H9 (cell line): ENCODE measurements at regions not wholly inside any gene's neighbourhood (a gene's known extent, or its start where the extent isn't known, plus 50 kb on each side); places are given as distances from the start of the nearest gene placed in this dataset.

ENCODE experiments used
- DNase-seq: peaks from one replicate; pipeline ENCODE4 v3.0.0-alpha.2; 2017
- H2AFZ ChIP-seq: one replicate; pipeline ENCODE4 v1.6.1; 2013; ENCODE audit warnings: mild to moderate bottlenecking, low read length, control low read depth, moderate library complexity
- H2AK5ac ChIP-seq: 2 replicates; pipeline ENCODE4 v1.6.1; 2013; ENCODE audit warnings: low read length, control low read depth, mixed read lengths; ENCODE audit not compliant: insufficient read length
- H2BK120ac ChIP-seq: one replicate; pipeline ENCODE4 v1.6.1; 2013; ENCODE audit warnings: low read depth, mild to moderate bottlenecking, low read length, control low read depth, inconsistent platforms; ENCODE audit not compliant: poor library complexity, severe bottlenecking
- H2BK12ac ChIP-seq: 2 replicates; pipeline ENCODE4 v1.6.1; 2013; ENCODE audit warnings: low read length, control low read depth, mixed read lengths, low read depth; ENCODE audit not compliant: insufficient read length
- H2BK15ac ChIP-seq: 2 replicates; pipeline ENCODE4 v1.6.1; 2013; ENCODE audit warnings: low read depth, low read length, control low read depth
- H2BK20ac ChIP-seq: one replicate; pipeline ENCODE4 v1.6.1; 2013; ENCODE audit warnings: low read depth, mild to moderate bottlenecking, low read length, control low read depth, inconsistent platforms; ENCODE audit not compliant: poor library complexity, severe bottlenecking
- H2BK5ac ChIP-seq: 2 replicates; pipeline ENCODE4 v1.6.1; 2013; ENCODE audit warnings: low read length, control low read depth, mixed read lengths; ENCODE audit not compliant: insufficient read length
- H3K14ac ChIP-seq: 2 replicates; pipeline ENCODE4 v1.6.1; 2013; ENCODE audit warnings: low read length, control low read depth; ENCODE audit not compliant: insufficient read depth
- H3K18ac ChIP-seq: 2 replicates; pipeline ENCODE4 v1.6.1; 2013; ENCODE audit warnings: low read depth, mild to moderate bottlenecking, mixed read lengths, low read length, control low read depth; ENCODE audit not compliant: insufficient read length
- H3K23ac ChIP-seq: 2 replicates; pipeline ENCODE4 v1.6.1; 2013; ENCODE audit warnings: low read length, control low read depth, mixed read lengths, low read depth; ENCODE audit not compliant: insufficient read length
- H3K23me2 ChIP-seq: 2 replicates; pipeline ENCODE4 v1.6.1; 2013; ENCODE audit warnings: low read depth, mild to moderate bottlenecking, mixed read lengths, low read length, control low read depth; ENCODE audit not compliant: insufficient read length, poor library complexity, severe bottlenecking
- H3K27ac ChIP-seq: 2 replicates; pipeline ENCODE4 v1.5.1; 2013; ENCODE audit warnings: low read length, control low read depth, mixed read lengths, low read depth; ENCODE audit not compliant: insufficient read length
- H3K27me3 ChIP-seq: 2 replicates; pipeline ENCODE4 v1.6.1; 2013; ENCODE audit warnings: low read length, control low read depth, inconsistent platforms; ENCODE audit not compliant: insufficient read depth
- H3K4ac ChIP-seq: 2 replicates; pipeline ENCODE4 v1.6.1; 2013; ENCODE audit warnings: low read depth, mild to moderate bottlenecking, control low read depth, inconsistent platforms, low read length, moderate library complexity
- H3K4me1 ChIP-seq: 2 replicates; pipeline ENCODE4 v1.6.1; 2013; ENCODE audit warnings: low read length, control low read depth, inconsistent platforms; ENCODE audit not compliant: insufficient read depth
- H3K4me2 ChIP-seq: 2 replicates; pipeline ENCODE4 v1.6.1; 2013; ENCODE audit warnings: low read length, control low read depth, mixed read lengths; ENCODE audit not compliant: insufficient read length, insufficient read depth
- H3K56ac ChIP-seq: 2 replicates; pipeline ENCODE4 v1.6.1; 2013; ENCODE audit warnings: low read depth, mild to moderate bottlenecking, mixed read lengths, low read length, control low read depth; ENCODE audit not compliant: insufficient read length
- H3K79me1 ChIP-seq: 2 replicates; pipeline ENCODE4 v1.6.1; 2013; ENCODE audit warnings: low read depth, mild to moderate bottlenecking, moderate library complexity, low read length, control low read depth, inconsistent platforms; ENCODE audit not compliant: insufficient read depth, poor library complexity, severe bottlenecking
- H3K79me2 ChIP-seq: 2 replicates; pipeline ENCODE4 v1.6.1; 2013; ENCODE audit warnings: low read length, control low read depth, inconsistent platforms; ENCODE audit not compliant: insufficient read depth
- H3K9ac ChIP-seq: 2 replicates; pipeline ENCODE4 v1.6.1; 2013; ENCODE audit warnings: low read length, control low read depth, mixed read lengths; ENCODE audit not compliant: insufficient read length; ENCODE audit errors: extremely low read depth
- H3K9me3 ChIP-seq: one replicate; pipeline ENCODE4 v1.6.1; 2013; ENCODE audit warnings: low read depth, low read length, inconsistent platforms; ENCODE audit not compliant: control insufficient read depth
- H3T11ph ChIP-seq: one replicate; pipeline ENCODE4 v1.6.1; 2013; ENCODE audit warnings: mild to moderate bottlenecking, low read length, control low read depth, inconsistent platforms
- H4K20me1 ChIP-seq: one replicate; pipeline ENCODE4 v1.6.1; 2013; ENCODE audit not compliant: control insufficient read depth, insufficient read length, insufficient read depth
- H4K5ac ChIP-seq: 2 replicates; pipeline ENCODE4 v1.6.1; 2013; ENCODE audit warnings: low read depth, mild to moderate bottlenecking, mixed read lengths, low read length, control low read depth; ENCODE audit not compliant: insufficient read length
- H4K8ac ChIP-seq: replicated peaks from 2 replicates; pipeline ENCODE4 v1.6.1; 2013; ENCODE audit warnings: low read length, control low read depth, mixed read lengths, low read depth; ENCODE audit not compliant: insufficient read length
- H4K91ac ChIP-seq: 2 replicates; pipeline ENCODE4 v1.6.1; 2013; ENCODE audit warnings: low read depth, mild to moderate bottlenecking, moderate library complexity, mixed read lengths, low read length, control low read depth; ENCODE audit not compliant: insufficient read length
- H3K27ac Mint-ChIP-seq, 3 experiments: 2 replicates in 2 of 3; 3 replicates in 1 of 3; pipeline ENCODE4 v1.8.0; 2020 to 2021; ENCODE audit warnings: mixed read lengths in 3 of 3, mild to moderate bottlenecking in 1 of 3, moderate library complexity in 1 of 3
- H3K27me3 Mint-ChIP-seq: 2 replicates; pipeline ENCODE4 v1.8.0; 2021; ENCODE audit warnings: low read depth, mild to moderate bottlenecking, moderate library complexity, mixed read lengths
- H3K36me3 Mint-ChIP-seq, 3 experiments: 2 replicates in 2 of 3; 3 replicates in 1 of 3; pipeline ENCODE4 v1.8.0; 2020 to 2021; ENCODE audit warnings: low read depth in 3 of 3, mixed read lengths in 3 of 3; ENCODE audit not compliant: insufficient read depth in 1 of 3
- H3K4me1 Mint-ChIP-seq, 2 experiments: 2 replicates each; pipeline ENCODE4 v1.8.0; 2020; ENCODE audit warnings: mixed read lengths in 2 of 2
- H3K4me3 Mint-ChIP-seq, 2 experiments: 2 replicates in 1 of 2; 3 replicates in 1 of 2; pipeline ENCODE4 v1.8.0; 2020 to 2021; ENCODE audit warnings: mild to moderate bottlenecking in 2 of 2, mixed read lengths in 2 of 2, moderate library complexity in 1 of 2
- H3K9me3 Mint-ChIP-seq, 2 experiments: 2 replicates in 1 of 2; 3 replicates in 1 of 2; pipeline ENCODE4 v1.8.0; 2020; ENCODE audit warnings: mild to moderate bottlenecking in 2 of 2, mixed read lengths in 2 of 2, moderate library complexity in 1 of 2
- CTCF ChIP-seq: fragments of 200-600 bp; sonication (generic); conservative IDR thresholded peaks from 3 replicates; pipeline ENCODE4 v1.8.0; 2021; ENCODE audit warnings: antibody characterized with exemption, mild to moderate bottlenecking
- WGBS: extraction: QIAGEN DNeasy Blood & Tissue Kit; methylation state at CpG from one replicate; pipeline ENCODE4 v1.1.7; 2013; ENCODE audit warnings: missing lambda C conversion rate, low lambda C conversion rate, mixed read lengths; ENCODE audit not compliant: insufficient read length; ENCODE audit errors: extremely low coverage; 5-methylcytosine and 5-hydroxymethylcytosine counted together

- no peak overlapping the region for H3K27ac Mint-ChIP-seq
- Histone ChIP-seq H2AFZ (no peak overlapping the region), H3K9ac (no peak overlapping the region), H2BK20ac (no peak overlapping the region), H3K4me2 (no peak overlapping the region), H3K27me3 (no peaks in the 10 kb centered on the region), H3K18ac (no peak overlapping the region), H2BK5ac (no peak overlapping the region), H4K20me1 (no peaks in the 10 kb centered on the region), H3K79me1 (no peaks in the 10 kb centered on the region), H3K27ac (no peak overlapping the region), H3K56ac (no peak overlapping the region), H3T11ph (no peak overlapping the region), H3K14ac (no peak overlapping the region), H2BK15ac (no peak overlapping the region), H3K4me1 (no peaks in the 10 kb centered on the region), H3K23ac (no peak overlapping the region), H3K4ac (no peak overlapping the region), H3K9me3 (no peaks in the 10 kb centered on the region), H3K79me2 (no peaks in the 10 kb centered on the region), H2AK5ac (no peak overlapping the region), H4K91ac (no peak overlapping the region), H3K23me2 (no peaks in the 10 kb centered on the region), H2BK120ac (no peak overlapping the region), H4K8ac (no peak overlapping the region), H4K5ac (no peak overlapping the region), H2BK12ac (no peak overlapping the region)
- H3K4me1 Mint-ChIP-seq = peaks cover 6 to 11% of the 10 kb centered on the region in 2 experiments
- peaks cover 0 to 5% (median 0%) of the 10 kb centered on the region in 3 experiments; a peak in 1 of 7 replicates for H3K36me3 Mint-ChIP-seq
- no peak for DNase-seq
- H3K4me3 Mint-ChIP-seq = no peak overlapping the region
- H3K27me3 Mint-ChIP-seq = no peaks in the 10 kb centered on the region
- no peak for TF ChIP-seq CTCF
- no CpG with 5 or more reads among the region's 11 CpGs for WGBS
- H3K9me3 Mint-ChIP-seq = peaks cover 0 to 5% of the 10 kb centered on the region in 2 experiments; a peak in 2 of 5 replicates
Measured at GRCh38 chr2:198312596-198313483, 508.4 kb downstream of the PLCL1 start.
